ENCODE measurements at regions not wholly inside any gene's neighbourhood (a gene's known extent, or its start where the extent isn't known, plus 50 kb on each side); places are given as distances from the start of the nearest gene placed in this dataset.

GRCh38 chr22:47354668-47355387 is 592.4 kb downstream of the TBC1D22A start:
- Histone ChIP-seq H3K36me3 (ENCODE audit: control insufficient read depth in 2 of 2, insufficient read depth in 1 of 2, low read length in 2 of 2) (no peaks in the 10 kb centered on the region), H3K9me3 (ENCODE audit: control insufficient read depth, insufficient read depth, low read depth, low read length) (no peaks in the 10 kb centered on the region), H3K27ac (ENCODE audit: extremely low read depth, low read depth, low read length) (no peak overlapping the region), H3K4me1 (ENCODE audit: control insufficient read depth, insufficient read depth, low read length) (no peaks in the 10 kb centered on the region), H3K4me3 (ENCODE audit: low read depth, low read length) (no peak overlapping the region)
- TF ChIP-seq ZNF501 (tag by site-specific recombination; IDR thresholded peaks at IDR 0.05) (no peak), ZNF16 (tag by site-specific recombination; IDR thresholded peaks at IDR 0.05; ENCODE audit: low read depth) (no peak), ZNF394 (tag by site-specific recombination; IDR thresholded peaks at IDR 0.05; ENCODE audit: borderline replicate concordance) (no peak), KLF8 (tag by site-specific recombination; IDR thresholded peaks at IDR 0.05) (no peak), ZBTB20 (tag by site-specific recombination; IDR thresholded peaks at IDR 0.05) (no peak), KLF9 (tag by site-specific recombination; IDR thresholded peaks at IDR 0.05; ENCODE audit: low read depth) (no peak), GLI4 (tag by site-specific recombination; IDR thresholded peaks at IDR 0.05) (no peak), ZNF121 (tag by site-specific recombination; IDR thresholded peaks at IDR 0.05) (no peak), ZNF302 (tag by site-specific recombination; IDR thresholded peaks at IDR 0.05; ENCODE audit: low read depth) (no peak), YY1 (tag by site-specific recombination; IDR thresholded peaks at IDR 0.05) (no peak), HOXD13 (CRISPR knock-in tag; IDR thresholded peaks at IDR 0.05; ENCODE audit: borderline replicate concordance) (no peak), ZNF280D (tag by site-specific recombination; IDR thresholded peaks at IDR 0.05) (no peak)
- CTCF ChIA-PET: interaction anchor here (0.7 kb wide), 1 partner anchor 48 kb away, joined by 3 read pairs; no protein-coding TSS in a partner anchor
- POLR2A ChIA-PET: no interaction called here

GRCh38 chr22:47352920-47353700 is 590.7 kb downstream of the TBC1D22A start:
- Histone ChIP-seq H3K36me3 (ENCODE audit: control insufficient read depth in 2 of 2, insufficient read depth in 1 of 2, low read length in 2 of 2) (no peaks in the 10 kb centered on the region), H3K4me3 (ENCODE audit: low read depth, low read length) (no peak overlapping the region), H3K27ac (ENCODE audit: extremely low read depth, low read depth, low read length) (no peak overlapping the region), H3K9me3 (ENCODE audit: control insufficient read depth, insufficient read depth, low read depth, low read length) (no peaks in the 10 kb centered on the region), H3K4me1 (ENCODE audit: control insufficient read depth, insufficient read depth, low read length) (no peaks in the 10 kb centered on the region)
- CTCF ChIA-PET: no interaction called here
- TF ChIP-seq ZNF175 (tag by site-specific recombination; IDR thresholded peaks at IDR 0.05) (no peak), ZNF571 (tag by site-specific recombination; IDR thresholded peaks at IDR 0.05) (no peak), ZSCAN23 (tag by site-specific recombination; IDR thresholded peaks at IDR 0.05) (no peak), ZNF239 (tag by site-specific recombination; IDR thresholded peaks at IDR 0.05) (no peak), CTCF (tag by site-specific recombination; IDR thresholded peaks at IDR 0.05) (no peak), HOXA7 (CRISPR knock-in tag; IDR thresholded peaks at IDR 0.05; ENCODE audit: borderline replicate concordance) (no peak), ZBTB21 (tag by site-specific recombination; IDR thresholded peaks at IDR 0.05) (no peak), ZNF148 (tag by site-specific recombination; IDR thresholded peaks at IDR 0.05; ENCODE audit: borderline replicate concordance) (no peak), ZNF121 (tag by site-specific recombination; IDR thresholded peaks at IDR 0.05) (no peak), ZNF18 (tag by site-specific recombination; IDR thresholded peaks at IDR 0.05) (no peak), ZNF324 (tag by site-specific recombination; IDR thresholded peaks at IDR 0.05) (no peak), ZNF692 (tag by site-specific recombination; IDR thresholded peaks at IDR 0.05) (no peak), YY1 (tag by site-specific recombination; IDR thresholded peaks at IDR 0.05) (no peak), ZNF707 (tag by site-specific recombination; IDR thresholded peaks at IDR 0.05) (no peak)
- POLR2A ChIA-PET: no interaction called here
